ENCODE measurements at regions not wholly inside any gene's neighbourhood (a gene's known extent, or its start where the extent isn't known, plus 50 kb on each side); places are given as distances from the start of the nearest gene placed in this dataset.

DNA sequence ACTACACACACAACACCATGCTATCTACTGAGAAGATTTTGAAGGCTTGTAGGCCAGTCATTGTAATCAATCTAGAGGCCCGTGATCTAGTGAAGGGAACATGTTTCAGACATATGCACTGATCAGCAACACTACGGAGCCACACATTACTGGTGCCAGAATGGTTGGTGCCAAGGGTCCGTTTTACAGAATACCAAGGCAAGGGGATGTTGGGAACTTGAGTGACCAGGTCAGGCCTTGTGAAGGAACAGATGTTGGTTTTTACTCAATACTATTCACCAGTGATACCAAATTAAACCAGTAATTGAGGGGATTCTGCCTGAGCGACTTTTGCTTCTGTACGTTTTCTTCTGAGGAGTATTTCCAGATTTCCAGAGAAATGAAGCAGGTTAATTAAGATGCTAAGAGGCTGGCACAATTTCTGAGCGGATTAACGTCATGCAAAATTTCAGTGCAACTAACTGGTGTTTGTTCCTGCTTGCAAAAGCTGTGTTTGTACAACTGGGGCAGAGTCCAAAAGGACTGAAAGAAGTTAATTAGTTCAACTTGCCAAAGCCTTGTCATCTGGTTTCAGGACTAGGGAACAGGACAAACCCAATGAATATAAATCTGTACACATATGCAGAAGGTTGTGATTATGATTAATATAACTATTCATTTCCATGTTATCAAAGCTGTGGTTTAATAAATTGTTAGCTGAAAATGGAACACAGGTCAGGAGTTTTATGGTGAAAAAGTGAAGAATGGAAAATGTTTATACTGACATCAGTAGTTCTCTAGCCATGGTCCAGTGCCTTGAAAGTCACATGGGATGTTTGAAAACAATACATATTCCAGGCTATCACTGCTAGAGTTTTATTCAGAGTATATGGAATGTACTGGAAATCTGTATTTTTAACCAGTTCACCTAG is 432.1 kb upstream of the DCC start (continued):
- TF ChIP-seq, protein P1, sequence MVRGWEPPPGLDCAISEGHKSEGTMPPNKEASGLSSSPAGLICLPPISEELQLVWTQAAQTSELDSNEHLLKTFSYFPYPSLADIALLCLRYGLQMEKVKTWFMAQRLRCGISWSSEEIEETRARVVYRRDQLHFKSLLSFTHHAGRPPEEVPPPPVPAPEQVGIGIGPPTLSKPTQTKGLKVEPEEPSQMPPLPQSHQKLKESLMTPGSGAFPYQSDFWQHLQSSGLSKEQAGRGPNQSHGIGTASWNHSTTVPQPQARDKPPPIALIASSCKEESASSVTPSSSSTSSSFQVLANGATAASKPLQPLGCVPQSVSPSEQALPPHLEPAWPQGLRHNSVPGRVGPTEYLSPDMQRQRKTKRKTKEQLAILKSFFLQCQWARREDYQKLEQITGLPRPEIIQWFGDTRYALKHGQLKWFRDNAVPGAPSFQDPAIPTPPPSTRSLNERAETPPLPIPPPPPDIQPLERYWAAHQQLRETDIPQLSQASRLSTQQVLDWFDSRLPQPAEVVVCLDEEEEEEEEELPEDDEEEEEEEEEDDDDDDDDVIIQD (CRISPR knock-in tag; IDR thresholded peaks at IDR 0.05): no peak
- no peak for TF ChIP-seq ZFP36 (IDR thresholded peaks at IDR 0.05; ENCODE audit: low read depth, low read length, partially characterized antibody)

DNA sequence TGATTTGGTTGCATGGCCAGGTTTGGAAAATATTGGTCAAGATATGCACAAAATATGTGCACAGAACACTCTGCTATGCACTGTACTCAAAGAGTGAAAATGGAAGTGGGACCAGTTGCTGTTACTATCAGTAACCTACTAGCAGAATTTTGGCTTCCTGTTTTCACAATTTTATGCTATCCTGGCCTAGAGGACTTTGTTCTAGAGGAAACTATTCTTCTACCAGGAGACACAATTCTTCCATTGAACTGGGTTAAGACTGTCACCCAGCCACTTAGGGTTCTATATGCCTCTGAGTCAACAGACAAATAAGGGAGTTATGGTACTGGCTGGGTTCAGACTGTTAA is 431.4 kb upstream of the DCC start:
- no peaks in the 10 kb centered on the region for H3K79me2 ChIP-seq (ENCODE audit: control insufficient read depth, insufficient read depth, low read length)
- H2AFZ ChIP-seq (ENCODE audit: low read depth, low read length): no peak overlapping the region
- H3K9ac ChIP-seq (ENCODE audit: insufficient read depth in 1 of 2, low read depth in 2 of 2, low read length in 2 of 2): no peak overlapping the region
- TF ChIP-seq ZNF224 (CRISPR knock-in tag; IDR thresholded peaks at IDR 0.05) (no peak), MAFG (tag; conservative IDR thresholded peaks at IDR 0.05) (no peak), ATF7 (IDR thresholded peaks at IDR 0.05) (no peak), PTBP1 (IDR thresholded peaks at IDR 0.05; ENCODE audit: low read depth, low read length) (no peak), HMG20B (CRISPR knock-in tag; IDR thresholded peaks at IDR 0.05) (no peak)
- TF ChIP-seq, protein P2, sequence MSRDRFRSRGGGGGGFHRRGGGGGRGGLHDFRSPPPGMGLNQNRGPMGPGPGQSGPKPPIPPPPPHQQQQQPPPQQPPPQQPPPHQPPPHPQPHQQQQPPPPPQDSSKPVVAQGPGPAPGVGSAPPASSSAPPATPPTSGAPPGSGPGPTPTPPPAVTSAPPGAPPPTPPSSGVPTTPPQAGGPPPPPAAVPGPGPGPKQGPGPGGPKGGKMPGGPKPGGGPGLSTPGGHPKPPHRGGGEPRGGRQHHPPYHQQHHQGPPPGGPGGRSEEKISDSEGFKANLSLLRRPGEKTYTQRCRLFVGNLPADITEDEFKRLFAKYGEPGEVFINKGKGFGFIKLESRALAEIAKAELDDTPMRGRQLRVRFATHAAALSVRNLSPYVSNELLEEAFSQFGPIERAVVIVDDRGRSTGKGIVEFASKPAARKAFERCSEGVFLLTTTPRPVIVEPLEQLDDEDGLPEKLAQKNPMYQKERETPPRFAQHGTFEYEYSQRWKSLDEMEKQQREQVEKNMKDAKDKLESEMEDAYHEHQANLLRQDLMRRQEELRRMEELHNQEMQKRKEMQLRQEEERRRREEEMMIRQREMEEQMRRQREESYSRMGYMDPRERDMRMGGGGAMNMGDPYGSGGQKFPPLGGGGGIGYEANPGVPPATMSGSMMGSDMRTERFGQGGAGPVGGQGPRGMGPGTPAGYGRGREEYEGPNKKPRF (IDR thresholded peaks at IDR 0.05; ENCODE audit: low read depth, low read length): no peak
- H3K9me1 ChIP-seq (ENCODE audit: control insufficient read depth, insufficient read depth, low read length): no peaks in the 10 kb centered on the region
- H3K4me2 ChIP-seq (ENCODE audit: insufficient read depth, low read length): no peak overlapping the region
- ChIA-PET CTCF (ENCODE audit: low intra/inter-chr PET ratio) (no interaction called here), POLR2A (no interaction called here)
- no peaks in the 10 kb centered on the region for H3K9me3 ChIP-seq (replicated peaks; ENCODE audit: control insufficient read depth, insufficient read depth, low read depth, low read length)
- no peaks in the 10 kb centered on the region for H4K20me1 ChIP-seq (replicated peaks; ENCODE audit: control insufficient read depth, insufficient read depth, low read length)
- no peak overlapping the region for H3K4me3 ChIP-seq
- no TSS peak for BruUV-seq (replicated peaks)
- intact Hi-C loops (cut with micrococcal nuclease) (no loop called here), in situ Hi-C loops (cut with MboI) (no loop called here)
- H3K27me3 ChIP-seq (ENCODE audit: control insufficient read depth in 2 of 2, insufficient read depth in 2 of 2, low read length in 2 of 2): no peaks in the 10 kb centered on the region
- ATAC-seq: no peak
- DNase-seq (ENCODE audit: extremely low read depth in 1 of 4, low spot score in 3 of 4): no peak
- H3K36me3 ChIP-seq (ENCODE audit: control insufficient read depth, insufficient read depth, low read length): no peaks in the 10 kb centered on the region
- no peaks in the 10 kb centered on the region for H3K4me1 ChIP-seq (replicated peaks in 1 of 2; ENCODE audit: control insufficient read depth in 2 of 2, insufficient read depth in 2 of 2, low read length in 2 of 2)
- FAIRE-seq: no peak
- H3K27ac ChIP-seq (ENCODE audit: extremely low read depth, low read depth, low read length): no peak overlapping the region

All from K562 (cell line).